HFF-Myc (cell line): ENCODE measurements at regions not wholly inside any gene's neighbourhood (a gene's known extent, or its start where the extent isn't known, plus 50 kb on each side); places are given as distances from the start of the nearest gene placed in this dataset.

ENCODE experiments used
- DNase-seq: peaks from one replicate; pipeline ENCODE4 v3.0.0-alpha.2; 2011; ENCODE audit warnings: low read depth; ENCODE audit errors: extremely low read depth
- H3K4me3 ChIP-seq: replicated peaks from 2 replicates; pipeline ENCODE4 v1.5.1; 2011; ENCODE audit warnings: low read depth, mild to moderate bottlenecking, control low read depth, low read length
- TF ChIP-seq, protein P1 (sequence below): IDR thresholded peaks from 2 replicates; pipeline ENCODE4 v1.5.1; 2012; ENCODE audit warnings: mild to moderate bottlenecking, low read depth, low read length, control low read depth; ENCODE audit errors: missing control alignments

DNA sequence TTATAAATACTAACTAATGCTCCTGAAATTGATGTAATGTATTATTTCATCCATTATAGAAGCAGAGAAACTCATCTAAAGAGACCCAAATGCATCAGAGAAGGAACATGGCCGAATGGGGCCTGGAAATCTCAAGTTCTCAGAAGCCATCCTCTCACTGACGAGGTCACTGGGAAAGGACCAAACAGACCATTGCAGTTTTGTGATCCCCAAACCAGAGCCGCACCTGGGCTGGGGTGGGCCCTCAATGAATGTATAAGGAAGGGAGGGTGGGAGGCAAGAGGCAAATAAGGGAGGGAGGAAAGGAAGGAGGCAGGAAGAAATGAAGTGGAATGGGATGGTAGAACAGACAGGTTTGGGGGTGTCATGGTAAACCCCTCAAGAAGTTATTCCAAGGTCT, 245.3 kb upstream of the ID2 start:
- TF ChIP-seq, protein P1, sequence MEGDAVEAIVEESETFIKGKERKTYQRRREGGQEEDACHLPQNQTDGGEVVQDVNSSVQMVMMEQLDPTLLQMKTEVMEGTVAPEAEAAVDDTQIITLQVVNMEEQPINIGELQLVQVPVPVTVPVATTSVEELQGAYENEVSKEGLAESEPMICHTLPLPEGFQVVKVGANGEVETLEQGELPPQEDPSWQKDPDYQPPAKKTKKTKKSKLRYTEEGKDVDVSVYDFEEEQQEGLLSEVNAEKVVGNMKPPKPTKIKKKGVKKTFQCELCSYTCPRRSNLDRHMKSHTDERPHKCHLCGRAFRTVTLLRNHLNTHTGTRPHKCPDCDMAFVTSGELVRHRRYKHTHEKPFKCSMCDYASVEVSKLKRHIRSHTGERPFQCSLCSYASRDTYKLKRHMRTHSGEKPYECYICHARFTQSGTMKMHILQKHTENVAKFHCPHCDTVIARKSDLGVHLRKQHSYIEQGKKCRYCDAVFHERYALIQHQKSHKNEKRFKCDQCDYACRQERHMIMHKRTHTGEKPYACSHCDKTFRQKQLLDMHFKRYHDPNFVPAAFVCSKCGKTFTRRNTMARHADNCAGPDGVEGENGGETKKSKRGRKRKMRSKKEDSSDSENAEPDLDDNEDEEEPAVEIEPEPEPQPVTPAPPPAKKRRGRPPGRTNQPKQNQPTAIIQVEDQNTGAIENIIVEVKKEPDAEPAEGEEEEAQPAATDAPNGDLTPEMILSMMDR: no peak
- H3K4me3 ChIP-seq: no peak overlapping the region
- no peak for DNase-seq

DNA sequence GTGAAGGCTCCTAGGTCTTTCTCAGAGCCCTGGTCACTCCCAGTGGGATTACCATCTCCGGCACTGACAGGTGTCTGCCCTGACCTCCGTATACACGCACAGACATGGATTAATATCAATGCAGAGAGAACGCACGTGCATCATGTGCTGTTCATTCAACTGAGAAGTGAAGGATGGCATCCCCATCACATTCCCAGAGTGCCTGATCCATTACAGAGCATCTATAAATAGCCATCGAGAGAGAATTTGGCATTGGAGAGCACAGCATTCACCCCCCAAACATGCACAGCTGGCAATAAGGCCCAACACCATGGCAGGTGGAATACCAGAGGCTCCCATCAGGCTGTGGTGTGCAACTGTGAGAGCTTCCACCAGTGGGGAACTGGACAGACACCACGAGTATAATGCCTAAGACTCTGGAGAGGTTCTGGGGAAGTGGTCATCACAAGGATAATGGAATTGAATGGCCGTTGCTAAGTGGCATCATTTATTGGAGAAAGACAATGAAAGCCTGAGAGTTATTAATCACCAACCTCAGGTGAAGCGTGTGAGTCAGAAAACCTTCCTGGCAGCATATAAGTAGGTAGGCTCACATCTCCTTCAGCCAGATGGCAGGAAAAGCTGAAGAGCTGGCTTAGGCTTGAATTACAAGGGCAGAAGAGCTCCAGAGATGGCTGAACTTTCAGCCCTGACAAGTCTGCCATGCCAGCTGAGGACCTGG, 244.5 kb upstream of the ID2 start:
- no peak for DNase-seq
- H3K4me3 ChIP-seq: no peak overlapping the region

DNA sequence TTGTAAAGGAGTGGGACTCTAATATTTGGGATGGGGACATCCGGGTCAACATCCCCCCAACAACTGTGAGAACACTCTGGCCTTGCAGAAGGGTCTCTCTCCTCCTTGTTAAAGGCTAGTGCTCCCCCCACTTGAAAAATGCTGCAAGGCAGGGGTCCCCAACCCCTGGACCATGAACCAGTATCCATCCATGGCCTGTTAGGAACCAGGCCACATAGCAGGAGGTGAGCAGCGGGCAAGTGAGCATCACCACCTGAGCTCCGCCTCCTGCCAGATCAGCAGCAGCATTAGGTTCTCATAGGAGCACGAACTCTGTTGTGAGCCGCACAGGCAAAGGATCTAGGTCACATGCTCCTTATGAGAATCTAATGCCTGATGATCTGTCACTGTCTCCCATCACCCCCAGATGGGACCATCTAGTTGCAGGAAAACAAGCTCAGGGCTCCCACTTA, 243.9 kb upstream of the ID2 start:
- DNase-seq: no peak
- TF ChIP-seq, protein P1: no peak
- no peak overlapping the region for H3K4me3 ChIP-seq

More for the DNA sequence above, 244.5 kb upstream of the ID2 start:
- TF ChIP-seq, protein P1: no peak

DNA sequence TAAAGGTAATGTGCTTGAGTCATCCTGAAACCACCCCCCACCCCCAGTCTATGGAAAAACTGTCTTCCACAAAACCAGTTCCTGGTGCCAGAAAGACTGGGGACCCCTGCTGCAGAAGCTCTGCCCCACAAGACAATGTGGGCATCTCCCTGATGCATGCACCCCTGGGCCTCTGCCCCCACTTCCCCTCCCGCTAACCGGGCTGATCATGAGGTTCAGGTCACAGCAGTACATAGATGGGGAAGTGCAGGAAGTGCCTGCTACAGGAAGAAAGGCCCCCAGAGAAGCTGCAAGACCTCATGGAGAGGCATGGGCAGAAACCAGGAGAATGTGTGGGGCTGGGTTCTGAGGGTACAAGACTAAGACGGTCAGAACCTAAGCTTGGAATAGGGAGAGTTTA, 243.4 kb upstream of the ID2 start:
- TF ChIP-seq, protein P1: no peak
- DNase-seq: no peak
- no peak overlapping the region for H3K4me3 ChIP-seq

DNA sequence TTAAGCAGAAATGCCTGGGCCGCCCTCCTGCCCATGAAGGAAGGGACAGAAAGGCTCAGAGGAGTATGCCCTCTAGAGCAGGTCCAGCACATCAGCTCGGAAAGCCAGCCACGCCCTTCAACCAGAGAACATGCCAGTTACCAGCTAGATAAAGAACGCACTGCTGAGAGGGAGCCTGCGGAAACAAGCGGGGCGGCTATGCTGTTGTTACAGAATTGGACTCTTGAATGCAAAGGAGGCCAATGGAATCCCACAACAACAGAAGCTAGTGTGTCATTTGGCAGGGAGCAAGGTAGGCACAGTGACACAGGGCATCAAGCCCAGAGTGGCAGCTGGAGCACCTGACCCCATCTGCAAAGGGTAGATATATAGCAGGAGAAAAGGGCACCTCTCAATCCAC, 242.9 kb upstream of the ID2 start:
- H3K4me3 ChIP-seq: no peak overlapping the region
- no peak for DNase-seq
- TF ChIP-seq, protein P1: no peak

DNA sequence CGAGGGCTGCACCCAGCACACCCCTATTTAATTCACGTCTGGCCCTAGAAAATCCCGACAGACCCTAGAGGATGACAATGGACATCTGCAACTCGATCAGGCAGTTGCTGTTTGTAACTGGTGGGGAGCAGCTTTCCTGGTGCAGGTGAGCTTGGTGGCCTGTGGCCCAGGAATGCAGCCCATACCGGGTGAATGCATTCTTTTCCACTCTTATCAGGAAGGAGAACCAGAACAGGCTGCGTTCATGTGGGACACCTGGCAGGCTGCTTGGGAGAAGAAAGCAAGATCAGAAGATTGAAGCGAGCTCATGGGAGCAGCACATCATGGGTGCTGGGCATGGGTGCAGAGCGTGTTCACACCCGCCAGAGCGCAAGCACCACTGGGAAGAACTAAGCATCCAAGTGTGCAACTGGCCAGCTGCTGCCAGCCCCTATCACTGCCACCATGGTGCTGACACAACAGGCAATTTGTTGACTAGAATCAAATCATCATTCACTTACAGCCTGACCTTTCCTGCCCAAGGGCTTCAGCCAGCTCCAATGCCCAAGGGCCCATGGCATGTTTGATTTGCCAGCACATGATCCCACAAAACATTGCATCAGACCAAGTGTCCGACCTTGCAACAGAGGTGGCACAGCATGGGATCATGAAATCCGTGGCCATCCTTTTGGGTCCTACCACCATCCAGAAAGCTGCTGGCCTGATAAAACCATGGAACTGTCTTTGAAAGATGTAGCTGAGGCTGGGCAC, 241.7 kb upstream of the ID2 start:
- no peak for DNase-seq
- no peak overlapping the region for H3K4me3 ChIP-seq
- TF ChIP-seq, protein P1: no peak
